Heart right ventricle (tissue), 16 donors: ENCODE measurements at regions not wholly inside any gene's neighbourhood (a gene's known extent, or its start where the extent isn't known, plus 50 kb on each side); places are given as distances from the start of the nearest gene placed in this dataset.

Experiments
- ATAC-seq, 8 donors: fragments of 200-7000 bp; cut with Tn5 transposase; one replicate each; pipeline ENCODE4 v1.9.1; 2020; ENCODE audit warnings: mild to moderate bottlenecking in 8 of 8, moderate library complexity in 8 of 8, moderate number of reproducible peaks in 1 of 8
- DNase-seq, 2 donors: peaks; one replicate each; pipeline ENCODE4 v3.0.0-alpha.2; 2020
- H3K27ac ChIP-seq, 10 donors: fragments of 200-600 bp; sonication (generic) in 2 of 10; one replicate each; pipeline versions ENCODE4 v1.5.0 to v1.8.0; 2020 to 2022; ENCODE audit warnings: mild to moderate bottlenecking in 3 of 10
- H3K27me3 ChIP-seq, 7 donors: fragments of 200-600 bp; one replicate each; pipeline ENCODE4 v1.8.0; 2021 to 2022; ENCODE audit warnings: mild to moderate bottlenecking in 2 of 7
- H3K36me3 ChIP-seq, 9 donors: fragments of 200-600 bp; sonication (generic) in 1 of 9; one replicate each; pipeline versions ENCODE4 v1.5.0 to v1.8.0; 2020 to 2022; ENCODE audit warnings: mild to moderate bottlenecking in 2 of 9
- H3K4me1 ChIP-seq, 9 donors: fragments of 200-600 bp; sonication (generic) in 1 of 9; one replicate each; pipeline versions ENCODE4 v1.5.0 to v1.8.0; 2020 to 2022; ENCODE audit warnings: mild to moderate bottlenecking in 4 of 9
- H3K4me3 ChIP-seq, 10 donors: fragments of 200-600 bp; sonication (generic) in 2 of 10; one replicate each; pipeline versions ENCODE4 v1.5.0 to v1.8.0; 2020 to 2022; ENCODE audit warnings: mild to moderate bottlenecking in 7 of 10, moderate library complexity in 2 of 10
- H3K9me3 ChIP-seq, 11 donors: fragments of 200-600 bp in 10 of 11; sonication (generic) in 2 of 11; one replicate each; pipeline versions ENCODE4 v1.5.0 to v1.8.0; 2013 to 2022; ENCODE audit warnings: mild to moderate bottlenecking in 2 of 11, control low read depth in 1 of 11, moderate library complexity in 1 of 11
- CTCF ChIP-seq, 9 donors: fragments of 200-600 bp; sonication (generic) in 2 of 9; IDR thresholded peaks; one replicate each; pipeline versions ENCODE4 v1.5.0 to v1.8.0; 2021 to 2022; ENCODE audit warnings: antibody characterized with exemption in 9 of 9, mild to moderate bottlenecking in 5 of 9, moderate library complexity in 1 of 9
- WGBS, 2 donors: extraction: QIAGEN DNeasy Blood & Tissue Kit; methylation state at CpG; one replicate each; pipeline ENCODE4 v1.1.7; 2013; ENCODE audit warnings: inconsistent platforms in 1 of 2; 5-methylcytosine and 5-hydroxymethylcytosine counted together
- intact Hi-C, 10 donors: fragments of 100-400 bp; cut with DNase I; formaldehyde crosslinking; loops; one replicate each; pipeline versions ENCODE4 v1.11.1 to v1.14.2; 2022
- donor health status: Arrhythmogenic right ventricular cardiomyopathy.
- donor health status: ischemic (EF 13 %, LVEDD 7.1; RV severe dilation, severe dysfunction).
- donor health status: healthy with polysubstance abuse.
- donor health status: DM: no; HTN: yes; CAD: no.
- donor health status: DM: no; HTN: no; CAD: no.
- donor health status: ischemic (EF 25% LVEDD 6.9; RV normal size, moderate dysfunction).
- donor health status: ischemic (EF 25% LVEDD 5.7; RV mildly dilated, moderate dysfunction).
- donor health status: healthy.
- donor health status: DM: yes; HTN: yes; CAD: no.
- donor health status: Ischemic cardiomyopathy.
- donor health status: ischemic (EF 35%, LVEDD 5.7; RV mildly dilated, moderate dysfunction).
- donor health status: nonischemic (EF 11% LVEDD 7.7; RV severe dilation, severe dysfunction).
- donor health status: DM: yes; HTN: yes; CAD: no.
- donor health status: PGD.
- donor health status: ischemic (EF 29% LVEDD 5.4; RV normal size, mild dysfunction).
- donor health status: nonischemic (EF 23%, LVEDD 6.1; RV moderate dilation, normal function).

DNA sequence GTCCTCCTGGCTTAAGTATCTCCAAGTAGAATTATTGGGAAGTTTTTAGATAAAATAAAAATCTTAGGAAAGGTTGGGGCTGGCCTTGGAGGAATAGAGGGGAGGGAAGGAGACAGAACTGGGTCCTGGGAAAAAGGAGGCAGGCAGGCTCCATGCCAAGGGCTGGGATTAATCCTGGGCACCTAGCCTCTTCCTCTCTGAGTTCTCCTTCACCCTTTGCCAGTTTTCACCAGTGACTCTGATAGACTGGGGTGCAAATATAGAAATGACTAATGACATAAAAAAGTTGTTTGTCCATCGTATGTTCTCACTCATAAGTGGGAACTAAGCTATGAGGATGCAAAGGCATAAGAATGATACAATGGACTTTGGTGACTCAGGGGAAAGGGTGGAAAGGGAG is 81.9 kb downstream of the RMI1 start:
- Histone ChIP-seq H3K27ac (peak overlapping the region in 7 of 10 donors; percentile 43 to 79 (median 78)), H3K36me3 (no peaks in the 10 kb centered on the region), H3K4me3 (no peak overlapping the region), H3K27me3 (no peaks in the 10 kb centered on the region), H3K9me3 (peaks cover 0 to 7% (median 0%) of the 10 kb centered on the region in 11 donors), H3K4me1 (peaks cover 0 to 23% (median 6%) of the 10 kb centered on the region in 9 donors)
- WGBS, 2 donors, result 30 to 38% methylated on average over 1 of the region's 1 CpG
- ATAC-seq (peak; percentile 88 to 98 (median 96)), DNase-seq (peak; percentile 59 to 60)
- intact Hi-C loops, result loop anchor here in 3 of 10 donors (5.0 to 10.0 kb wide), 3 partner anchors 80 to 112 kb away; partner anchors contain the start of genes HNRNPK (in 1 of the 3) and RMI1 (in 1 of the 3)
- TF ChIP-seq CTCF (IDR thresholded peaks at IDR 0.05), result no peak

DNA sequence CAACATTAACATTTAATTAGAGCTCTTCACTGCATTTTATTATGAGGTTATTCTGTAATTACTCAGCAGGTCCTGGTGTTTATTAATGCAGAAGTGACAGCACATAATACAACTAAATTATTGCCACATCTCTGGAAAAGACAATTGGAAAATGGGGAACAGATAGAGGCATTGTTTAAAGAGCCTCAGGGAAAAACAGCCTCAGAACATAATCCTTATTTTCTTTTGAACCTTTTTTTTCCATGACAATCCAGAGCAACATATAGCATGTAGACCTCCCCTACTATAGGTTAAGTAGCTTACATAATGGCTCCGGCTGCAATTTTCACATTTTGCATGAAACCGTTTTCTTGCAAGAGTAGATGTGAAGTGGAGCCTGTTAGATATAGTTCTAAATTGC is 87.2 kb downstream of the RMI1 start:
- no peak overlapping the region for H3K27ac ChIP-seq
- TF ChIP-seq CTCF (IDR thresholded peaks at IDR 0.05), result no peak
- no peaks in the 10 kb centered on the region for H3K27me3 ChIP-seq
- intact Hi-C loops, result loop anchor here in 2 of 10 donors (10.0 kb wide), 1 partner anchor 107 kb away; no protein-coding TSS in a partner anchor
- ATAC-seq (no peak), DNase-seq (no peak)
- H3K4me1 ChIP-seq, result peaks cover 0 to 6% (median 0%) of the 10 kb centered on the region in 9 donors
- no peaks in the 10 kb centered on the region for H3K36me3 ChIP-seq
- no peaks in the 10 kb centered on the region for H3K9me3 ChIP-seq
- no peak overlapping the region for H3K4me3 ChIP-seq
- 95 to 100% methylated on average over 2 of the region's 2 CpGs for WGBS, 2 donors

DNA sequence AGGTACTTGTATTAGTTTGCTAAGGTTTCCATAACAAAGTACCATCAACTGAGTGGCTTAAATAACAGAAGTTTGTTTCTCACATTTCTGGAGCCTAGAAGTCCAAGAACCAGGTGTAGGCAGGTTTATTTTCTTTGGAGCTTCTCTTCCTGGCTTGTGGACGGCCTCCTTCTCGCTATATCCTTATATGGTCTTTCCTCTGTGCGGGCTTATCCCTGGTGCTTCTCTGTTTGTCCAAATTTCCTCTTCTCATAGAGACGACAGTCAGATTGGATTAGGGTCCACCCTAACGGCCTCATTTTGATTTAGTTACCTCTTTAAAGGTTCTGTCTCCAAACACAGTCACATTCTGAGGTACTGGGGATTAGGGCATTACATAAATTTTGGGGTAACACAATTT is 88.3 kb downstream of the RMI1 start:
- H3K27me3 ChIP-seq, result no peaks in the 10 kb centered on the region
- intact Hi-C loops, result loop anchor here in 2 of 10 donors (10.0 kb wide), 1 partner anchor 106 kb away; no protein-coding TSS in a partner anchor
- DNase-seq (no peak), ATAC-seq (no peak)
- H3K4me3 ChIP-seq, result no peak overlapping the region
- no peak overlapping the region for H3K27ac ChIP-seq
- H3K36me3 ChIP-seq, result no peaks in the 10 kb centered on the region
- 73 to 83% methylated on average over 5 of the region's 5 CpGs for WGBS, 2 donors
- TF ChIP-seq CTCF (IDR thresholded peaks at IDR 0.05), result no peak
- no peaks in the 10 kb centered on the region for H3K4me1 ChIP-seq
- H3K9me3 ChIP-seq, result no peaks in the 10 kb centered on the region

DNA sequence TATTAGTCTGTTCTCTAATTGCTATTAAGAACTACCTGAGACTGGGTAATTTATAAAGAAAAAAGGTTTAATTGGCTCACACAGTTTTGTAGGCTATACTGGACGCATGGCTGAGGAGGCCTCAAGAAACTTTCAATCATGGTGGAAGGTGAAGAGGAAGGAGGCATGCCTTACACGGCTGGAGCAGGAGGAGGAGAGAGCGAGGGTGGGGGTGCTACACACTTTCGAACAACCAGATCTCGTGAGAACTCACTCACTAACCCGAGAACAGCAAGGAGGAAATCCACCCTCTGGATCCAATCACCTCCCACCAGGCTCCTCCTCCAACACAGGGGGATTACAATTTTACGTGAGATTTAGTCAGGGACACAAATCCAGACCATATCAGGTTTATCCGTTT is 90.0 kb downstream of the RMI1 start:
- intact Hi-C loops, result loop anchor here in 1 of 10 donors (10.0 kb wide), 1 partner anchor 76 kb away; no protein-coding TSS in a partner anchor
- 87 to 92% methylated on average over 8 of the region's 8 CpGs for WGBS, 2 donors

More for the DNA sequence above, 90.0 kb downstream of the RMI1 start:
- Histone ChIP-seq H3K9me3 (no peaks in the 10 kb centered on the region), H3K4me3 (no peak overlapping the region), H3K27me3 (no peaks in the 10 kb centered on the region), H3K27ac (no peak overlapping the region), H3K4me1 (no peaks in the 10 kb centered on the region), H3K36me3 (no peaks in the 10 kb centered on the region)
- ATAC-seq, result no peak
- DNase-seq, result no peak
- no peak for TF ChIP-seq CTCF (IDR thresholded peaks at IDR 0.05)
